Gastrocnemius medialis (tissue), 4 donors: ENCODE measurements at regions not wholly inside any gene's neighbourhood (a gene's known extent, or its start where the extent isn't known, plus 50 kb on each side); places are given as distances from the start of the nearest gene placed in this dataset.

Source experiments
- ATAC-seq, 2 donors: fragments of 150-250 bp; one replicate each; pipeline ENCODE4 v1.9.1; 2016
- DNase-seq, 2 donors: peaks; one replicate each; pipeline ENCODE4 v3.0.0-alpha.2; 2019
- H3K27ac ChIP-seq, 4 donors: fragments of 200-600 bp; sonication (generic); 1 replicate in 1 of 4; 2 replicates in 3 of 4; pipeline ENCODE4 v1.5.1; 2016 to 2018; ENCODE audit warnings: mild to moderate bottlenecking in 2 of 4, moderate library complexity in 1 of 4
- H3K27me3 ChIP-seq, 3 donors: fragments of 200-600 bp; sonication (generic) in 2 of 3; 1 replicate in 1 of 3; 2 replicates in 2 of 3; pipeline versions ENCODE4 v1.5.1 to v1.6.0; 2016 to 2019; ENCODE audit warnings: mild to moderate bottlenecking in 1 of 3, moderate library complexity in 1 of 3
- H3K36me3 ChIP-seq, 2 donors: fragments of 200-600 bp; sonication (generic) in 1 of 2; one replicate each; pipeline ENCODE4 v1.5.1; 2017 to 2018
- H3K4me1 ChIP-seq, 2 donors: fragments of 200-600 bp; sonication (generic) in 1 of 2; one replicate each; pipeline ENCODE4 v1.5.1; 2016 to 2017; ENCODE audit warnings: mild to moderate bottlenecking in 2 of 2
- H3K4me3 ChIP-seq, 4 donors: fragments of 200-600 bp; sonication (generic) in 3 of 4; 1 replicate in 1 of 4; 2 replicates in 3 of 4; pipeline ENCODE4 v1.5.1; 2016 to 2019; ENCODE audit warnings: mild to moderate bottlenecking in 2 of 4
- H3K9me3 ChIP-seq, 3 donors: fragments of 200-600 bp; sonication (generic) in 2 of 3; 1 replicate in 1 of 3; 2 replicates in 2 of 3; pipeline ENCODE4 v1.5.1; 2016 to 2019
- CTCF ChIP-seq, 5 experiments: fragments of 450-650 bp in 3 of 5; fragments of 200-600 bp in 2 of 5; sonication (generic) in 2 of 5; IDR thresholded peaks in 4 of 5; conservative IDR thresholded peaks in 1 of 5; 1 replicate in 4 of 5; 2 replicates in 1 of 5; pipeline ENCODE4 v1.5.1; 2016 to 2019; ENCODE audit warnings: antibody characterized with exemption in 5 of 5, mild to moderate bottlenecking in 3 of 5, moderate library complexity in 3 of 5
- POLR2A ChIP-seq, 2 donors: fragments of 450-650 bp; IDR thresholded peaks; one replicate each; pipeline ENCODE4 v1.6.1; 2017; ENCODE audit warnings: antibody characterized with exemption in 2 of 2, mild to moderate bottlenecking in 2 of 2, moderate library complexity in 2 of 2
- in situ Hi-C, 4 donors: fragments of 200-750 bp; cut with MboI; loops; one replicate each; pipeline versions ENCODE4 v1.15.0 to v1.8.0; 2017; ENCODE audit warnings: low sequenced_read_pairs in 4 of 4
- intact Hi-C: fragments of 100-400 bp; cut with DNase I; formaldehyde crosslinking; loops from one replicate; pipeline ENCODE4 v1.15.1; 2023; ENCODE audit warnings: low total_unique reads

DNA sequence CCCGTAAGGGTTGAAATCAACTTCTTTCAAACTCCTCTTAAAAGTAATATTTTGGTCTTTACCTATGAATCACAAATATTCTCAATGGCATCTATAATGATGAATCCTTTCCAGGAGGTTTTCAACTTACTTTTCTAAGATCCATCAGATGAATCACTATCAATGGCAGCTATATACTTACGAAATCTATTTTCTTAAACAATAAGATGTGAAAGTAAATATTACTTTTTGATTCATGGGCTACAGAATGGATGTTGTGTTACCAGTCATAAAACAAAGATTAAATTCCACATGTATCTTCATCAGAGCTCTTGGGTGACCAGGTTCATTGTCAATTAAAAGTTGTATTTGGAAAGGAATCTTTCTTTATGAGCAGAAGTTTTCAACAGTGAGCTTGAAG is 1877.7 kb upstream of the ACO1 start:
- no peak overlapping the region for H3K4me3 ChIP-seq
- TF ChIP-seq POLR2A (IDR thresholded peaks at IDR 0.05) (no peak), CTCF (IDR thresholded peaks at IDR 0.05 in 4 of 5, conservative IDR thresholded peaks at IDR 0.05 in 1 of 5) (no peak)
- intact Hi-C loops (no loop called here), in situ Hi-C loops (no loop called here)
- DNase-seq: no peak
- no peak for ATAC-seq
- H3K36me3 ChIP-seq: no peaks in the 10 kb centered on the region
- no peak overlapping the region for H3K27ac ChIP-seq
- H3K4me1 ChIP-seq: no peaks in the 10 kb centered on the region
- no peaks in the 10 kb centered on the region for H3K27me3 ChIP-seq
- no peaks in the 10 kb centered on the region for H3K9me3 ChIP-seq

GRCh38 chr9:30507166-30507565 is 1877.3 kb upstream of the ACO1 start:
- Histone ChIP-seq H3K27ac (no peak overlapping the region), H3K4me1 (no peaks in the 10 kb centered on the region), H3K9me3 (no peaks in the 10 kb centered on the region), H3K36me3 (no peaks in the 10 kb centered on the region), H3K27me3 (no peaks in the 10 kb centered on the region), H3K4me3 (no peak overlapping the region)
- ATAC-seq (no peak), DNase-seq (no peak)
- in situ Hi-C loops: no loop called here
- TF ChIP-seq CTCF (IDR thresholded peaks at IDR 0.05 in 4 of 5, conservative IDR thresholded peaks at IDR 0.05 in 1 of 5): no peak
- no peak for TF ChIP-seq POLR2A (IDR thresholded peaks at IDR 0.05)
- intact Hi-C loops: no loop called here

DNA sequence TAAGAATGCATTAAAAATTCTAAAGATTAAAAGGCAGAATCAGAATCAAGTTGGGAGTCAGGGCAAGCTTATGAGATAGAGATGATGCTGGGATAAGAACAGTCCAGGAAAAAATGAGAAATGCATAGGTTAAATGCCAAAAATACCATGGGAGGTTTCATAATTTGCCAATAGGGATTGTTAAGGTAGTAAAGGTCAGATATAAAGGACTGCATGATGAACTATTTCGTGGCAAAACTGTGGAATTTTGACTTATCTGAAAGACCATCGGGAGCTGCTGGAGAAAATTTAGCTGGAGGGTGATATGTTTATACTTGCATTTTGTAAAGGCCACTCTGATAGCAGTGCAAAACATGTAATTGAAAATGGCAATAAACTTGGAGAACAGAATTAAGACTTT is 1872.8 kb upstream of the ACO1 start:
- H3K36me3 ChIP-seq: no peaks in the 10 kb centered on the region
- H3K9me3 ChIP-seq: no peaks in the 10 kb centered on the region
- DNase-seq (no peak), ATAC-seq (no peak)
- in situ Hi-C loops (no loop called here), intact Hi-C loops (no loop called here)
- no peaks in the 10 kb centered on the region for H3K4me1 ChIP-seq
- H3K4me3 ChIP-seq: no peak overlapping the region
- TF ChIP-seq POLR2A (IDR thresholded peaks at IDR 0.05) (no peak), CTCF (IDR thresholded peaks at IDR 0.05 in 4 of 5, conservative IDR thresholded peaks at IDR 0.05 in 1 of 5) (no peak)
- no peak overlapping the region for H3K27ac ChIP-seq
- no peaks in the 10 kb centered on the region for H3K27me3 ChIP-seq

DNA sequence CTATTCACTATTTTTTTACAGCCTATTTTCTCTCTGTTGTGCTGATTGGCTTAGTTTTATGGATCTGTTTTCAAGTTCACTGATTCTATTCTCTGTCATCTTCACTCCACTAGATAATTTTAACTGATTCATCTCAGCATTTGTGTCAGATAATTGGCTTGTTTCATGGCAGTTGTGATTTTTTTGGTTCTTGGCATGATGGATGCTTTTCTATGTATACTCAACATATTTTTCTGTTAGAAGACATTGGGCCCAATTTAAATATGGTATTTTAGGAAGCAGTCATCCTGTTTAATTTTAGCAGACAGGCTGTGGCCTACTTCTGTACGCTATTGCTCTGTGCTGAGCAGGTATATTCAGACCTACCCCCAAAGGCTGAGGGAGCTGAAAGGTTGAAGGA is 1865.3 kb upstream of the ACO1 start:
- Histone ChIP-seq H3K4me1 (no peaks in the 10 kb centered on the region), H3K4me3 (no peak overlapping the region), H3K9me3 (no peaks in the 10 kb centered on the region), H3K27me3 (no peaks in the 10 kb centered on the region), H3K36me3 (no peaks in the 10 kb centered on the region), H3K27ac (no peak overlapping the region)
- DNase-seq: no peak
- ATAC-seq: no peak
- TF ChIP-seq CTCF (IDR thresholded peaks at IDR 0.05 in 4 of 5, conservative IDR thresholded peaks at IDR 0.05 in 1 of 5) (no peak), POLR2A (IDR thresholded peaks at IDR 0.05) (no peak)
- in situ Hi-C loops: no loop called here
- intact Hi-C loops: no loop called here

DNA sequence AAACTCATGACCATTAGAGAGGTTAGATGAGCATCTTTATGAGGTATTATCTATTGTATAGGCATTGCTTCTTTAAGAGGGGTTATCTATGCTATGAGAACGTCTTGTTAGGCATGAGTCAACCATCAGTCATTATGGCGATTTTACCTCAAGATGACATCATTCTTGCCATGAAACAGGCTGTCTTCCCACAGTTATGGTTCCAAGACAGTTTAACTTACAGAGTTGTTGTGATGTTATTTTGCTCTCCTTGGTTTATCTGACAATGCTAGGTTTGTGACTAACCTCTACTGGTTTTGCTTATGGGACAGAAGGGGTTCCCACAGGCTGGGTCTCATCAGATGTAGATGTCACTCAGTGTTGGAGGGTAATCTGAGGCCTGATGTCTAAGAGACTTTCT is 1864.7 kb upstream of the ACO1 start:
- H3K4me1 ChIP-seq: no peaks in the 10 kb centered on the region
- H3K27ac ChIP-seq: no peak overlapping the region
- no peaks in the 10 kb centered on the region for H3K9me3 ChIP-seq
- TF ChIP-seq POLR2A (IDR thresholded peaks at IDR 0.05) (no peak), CTCF (IDR thresholded peaks at IDR 0.05 in 4 of 5, conservative IDR thresholded peaks at IDR 0.05 in 1 of 5) (no peak)
- no peak for DNase-seq
- intact Hi-C loops (no loop called here), in situ Hi-C loops (no loop called here)
- H3K36me3 ChIP-seq: no peaks in the 10 kb centered on the region
- H3K27me3 ChIP-seq: no peaks in the 10 kb centered on the region
- no peak overlapping the region for H3K4me3 ChIP-seq
- ATAC-seq: no peak
